ENCODE measurements at regions not wholly inside any gene's neighbourhood (a gene's known extent, or its start where the extent isn't known, plus 50 kb on each side); places are given as distances from the start of the nearest gene placed in this dataset.

DNA sequence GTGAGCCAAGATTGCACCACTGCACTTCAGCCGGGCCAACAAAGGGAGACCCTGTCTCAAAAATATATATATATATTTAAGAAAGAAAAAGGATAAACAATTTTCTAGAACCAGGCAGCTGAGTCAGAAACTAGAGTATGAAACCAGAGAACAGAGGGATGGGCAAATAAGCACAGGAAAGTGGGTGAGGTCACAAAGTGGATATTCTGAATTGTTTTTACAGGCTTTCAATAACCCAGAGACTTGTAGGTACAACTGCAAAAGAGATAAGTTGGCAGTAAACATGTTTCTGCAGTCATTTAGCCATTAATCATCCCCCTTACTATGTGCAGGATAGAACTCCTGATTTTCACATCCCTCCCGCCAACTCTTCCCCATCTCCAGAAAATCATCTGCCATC lies 94.2 kb downstream of the BTG1 start:
- H3K27ac ChIP-seq (replicated peaks) = no peak overlapping the region
- DNase-seq = no peak
- H3K9me3 ChIP-seq (replicated peaks) = no peaks in the 10 kb centered on the region
- H3K4me1 ChIP-seq = peaks cover 12% of the 10 kb centered on the region
- H3K36me3 ChIP-seq = no peaks in the 10 kb centered on the region
- H3K27me3 ChIP-seq (ENCODE audit: low read depth) = no peaks in the 10 kb centered on the region
- H3K4me3 ChIP-seq = no peak overlapping the region
- intact Hi-C loops (cut with micrococcal nuclease) = no loop called here
- TF ChIP-seq, protein P1, sequence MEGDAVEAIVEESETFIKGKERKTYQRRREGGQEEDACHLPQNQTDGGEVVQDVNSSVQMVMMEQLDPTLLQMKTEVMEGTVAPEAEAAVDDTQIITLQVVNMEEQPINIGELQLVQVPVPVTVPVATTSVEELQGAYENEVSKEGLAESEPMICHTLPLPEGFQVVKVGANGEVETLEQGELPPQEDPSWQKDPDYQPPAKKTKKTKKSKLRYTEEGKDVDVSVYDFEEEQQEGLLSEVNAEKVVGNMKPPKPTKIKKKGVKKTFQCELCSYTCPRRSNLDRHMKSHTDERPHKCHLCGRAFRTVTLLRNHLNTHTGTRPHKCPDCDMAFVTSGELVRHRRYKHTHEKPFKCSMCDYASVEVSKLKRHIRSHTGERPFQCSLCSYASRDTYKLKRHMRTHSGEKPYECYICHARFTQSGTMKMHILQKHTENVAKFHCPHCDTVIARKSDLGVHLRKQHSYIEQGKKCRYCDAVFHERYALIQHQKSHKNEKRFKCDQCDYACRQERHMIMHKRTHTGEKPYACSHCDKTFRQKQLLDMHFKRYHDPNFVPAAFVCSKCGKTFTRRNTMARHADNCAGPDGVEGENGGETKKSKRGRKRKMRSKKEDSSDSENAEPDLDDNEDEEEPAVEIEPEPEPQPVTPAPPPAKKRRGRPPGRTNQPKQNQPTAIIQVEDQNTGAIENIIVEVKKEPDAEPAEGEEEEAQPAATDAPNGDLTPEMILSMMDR (IDR thresholded peaks at IDR 0.05; ENCODE audit: borderline replicate concordance) = no peak

DNA sequence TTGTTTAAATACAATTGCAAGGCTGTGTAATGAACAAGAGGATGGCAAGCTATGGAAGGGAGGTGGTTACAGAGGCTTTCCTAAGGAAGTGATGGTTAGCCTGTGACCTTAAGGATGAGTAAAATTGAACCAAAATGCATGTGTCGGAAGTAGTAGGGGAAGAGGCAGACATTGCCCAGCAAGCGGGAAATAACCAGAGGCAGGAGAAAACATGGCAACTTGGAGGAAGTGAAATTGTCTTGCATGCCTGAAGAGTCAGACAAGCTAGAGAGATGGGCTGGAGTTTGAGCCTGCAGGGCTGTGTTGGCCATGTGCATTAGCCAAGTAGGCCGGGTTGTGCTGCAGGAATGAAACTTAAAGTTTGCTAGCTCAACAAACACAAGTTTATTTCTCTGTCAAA lies 96.2 kb downstream of the BTG1 start:
- Histone ChIP-seq H3K4me3 (no peak overlapping the region), H3K27me3 (ENCODE audit: low read depth) (no peaks in the 10 kb centered on the region), H3K9me3 (replicated peaks) (no peaks in the 10 kb centered on the region), H3K36me3 (no peaks in the 10 kb centered on the region), H3K27ac (replicated peaks) (no peak overlapping the region), H3K4me1 (peaks cover 19% of the 10 kb centered on the region)
- no peak for DNase-seq
- intact Hi-C loops (cut with micrococcal nuclease) = no loop called here
- TF ChIP-seq, protein P1 (IDR thresholded peaks at IDR 0.05; ENCODE audit: borderline replicate concordance) = no peak

DNA sequence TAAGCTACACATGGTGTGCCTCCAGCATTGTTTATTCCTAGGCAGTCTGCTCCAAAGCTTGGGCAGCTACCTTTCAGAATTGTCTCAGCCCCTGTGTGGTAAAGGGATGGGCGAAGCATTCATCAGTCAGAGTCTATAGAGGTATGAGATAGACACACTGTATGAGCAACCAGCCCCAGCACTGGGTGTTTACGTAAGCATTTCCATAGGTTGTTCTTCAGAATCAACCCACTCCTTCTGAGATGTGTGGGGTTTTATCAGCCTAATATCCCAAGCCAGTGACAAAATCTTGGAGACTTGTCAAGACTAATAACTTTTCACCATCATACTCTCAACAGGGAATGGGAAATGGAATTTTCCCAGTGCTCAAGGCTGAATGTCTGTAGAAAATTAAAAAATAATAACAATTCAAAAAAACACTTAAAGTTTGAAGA lies 98.2 kb downstream of the BTG1 start:
- H3K4me1 ChIP-seq = peaks cover 19% of the 10 kb centered on the region
- H3K27me3 ChIP-seq (ENCODE audit: low read depth) = no peaks in the 10 kb centered on the region
- intact Hi-C loops (cut with micrococcal nuclease) = no loop called here
- no peak for DNase-seq
- no peak overlapping the region for H3K4me3 ChIP-seq
- H3K9me3 ChIP-seq (replicated peaks) = no peaks in the 10 kb centered on the region
- peak overlapping the region; percentile 31 for H3K27ac ChIP-seq (replicated peaks)
- TF ChIP-seq, protein P1 (IDR thresholded peaks at IDR 0.05; ENCODE audit: borderline replicate concordance) = no peak
- H3K36me3 ChIP-seq = no peaks in the 10 kb centered on the region

DNA sequence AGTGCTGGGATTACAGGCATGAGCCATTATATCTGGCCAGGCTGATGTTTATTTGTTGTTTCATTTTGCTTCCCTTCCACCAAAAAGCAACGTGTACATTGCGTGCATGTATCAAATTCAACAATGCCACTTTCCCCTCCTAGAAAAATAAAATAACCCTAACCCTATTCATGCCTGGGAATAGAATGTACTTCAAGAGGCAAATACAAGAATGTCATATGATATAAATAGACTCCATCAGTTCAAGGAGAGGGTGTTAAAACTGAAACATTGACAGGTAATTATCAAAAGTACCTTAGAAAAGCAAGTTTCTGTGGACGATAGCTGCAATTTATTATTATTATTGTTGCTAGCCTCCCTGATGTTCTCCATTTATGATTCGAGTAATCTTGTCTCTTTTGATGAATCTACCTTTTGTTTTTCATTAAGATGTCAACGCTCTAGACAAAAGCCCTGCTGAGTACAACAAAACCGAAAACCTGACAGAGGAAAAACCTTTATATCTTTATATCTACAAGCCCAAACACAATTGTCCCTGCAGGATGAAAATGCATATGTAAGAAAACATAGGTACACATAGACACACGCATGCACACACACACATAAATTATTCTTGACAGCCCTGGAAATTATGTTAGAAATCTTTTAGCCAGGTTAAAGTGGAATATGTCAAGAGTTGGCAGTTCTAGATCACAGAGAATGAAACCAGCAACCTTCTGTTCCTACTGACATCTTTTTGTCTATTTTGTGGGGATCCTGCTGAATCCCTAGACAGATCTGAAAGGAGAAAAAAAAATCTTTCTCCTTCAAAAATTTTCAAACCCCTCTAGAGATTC lies 98.9 kb downstream of the BTG1 start:
- peak overlapping the region; percentile 31 for H3K27ac ChIP-seq (replicated peaks)

DNA sequence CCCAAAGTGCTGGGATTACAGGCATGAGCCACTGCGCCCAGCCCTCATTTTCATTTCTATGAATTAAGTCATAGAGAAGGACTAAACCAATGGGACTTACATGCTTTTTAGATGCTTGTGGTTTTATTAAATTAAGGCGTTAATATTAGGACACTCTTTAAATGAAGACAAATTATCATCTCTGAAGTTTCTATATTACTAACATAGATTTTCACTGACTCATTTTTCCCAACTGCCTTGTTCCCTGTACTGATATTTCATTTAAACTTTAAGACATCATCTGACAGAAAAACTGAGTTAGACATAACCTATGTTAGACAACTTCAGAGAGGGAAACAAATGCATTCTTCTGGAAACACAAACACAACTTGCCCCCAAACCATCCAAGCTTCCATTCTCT lies 99.8 kb downstream of the BTG1 start:
- no peak for DNase-seq
- no peaks in the 10 kb centered on the region for H3K27me3 ChIP-seq (ENCODE audit: low read depth)
- no peak overlapping the region for H3K27ac ChIP-seq (replicated peaks)
- peaks cover 25% of the 10 kb centered on the region for H3K4me1 ChIP-seq
- intact Hi-C loops (cut with micrococcal nuclease) = no loop called here
- H3K9me3 ChIP-seq (replicated peaks) = no peaks in the 10 kb centered on the region
- no peak overlapping the region for H3K4me3 ChIP-seq
- H3K36me3 ChIP-seq = no peaks in the 10 kb centered on the region
- TF ChIP-seq, protein P1 (IDR thresholded peaks at IDR 0.05; ENCODE audit: borderline replicate concordance) = no peak

More for the DNA sequence above, 98.9 kb downstream of the BTG1 start:
- Histone ChIP-seq H3K4me1 (peaks cover 24% of the 10 kb centered on the region), H3K36me3 (no peaks in the 10 kb centered on the region), H3K9me3 (replicated peaks) (no peaks in the 10 kb centered on the region), H3K27me3 (ENCODE audit: low read depth) (no peaks in the 10 kb centered on the region), H3K4me3 (no peak overlapping the region)
- intact Hi-C loops (cut with micrococcal nuclease) = no loop called here
- TF ChIP-seq, protein P1 (IDR thresholded peaks at IDR 0.05; ENCODE audit: borderline replicate concordance) = no peak
- DNase-seq = no peak

Measured in left ventricle myocardium inferior (tissue), 1 donor.